Neural cell (in vitro differentiated cells): ENCODE measurements at regions not wholly inside any gene's neighbourhood (a gene's known extent, or its start where the extent isn't known, plus 50 kb on each side); places are given as distances from the start of the nearest gene placed in this dataset.

Experiments
- H2AFZ ChIP-seq: fragments of 200-600, 300-800 bp; sonication (generic), shearing (Covaris generic); 2 replicates; pipeline ENCODE4 v1.6.0; 2014; ENCODE audit warnings: low read depth, mild to moderate bottlenecking, antibody characterized with exemption, low read length, moderate library complexity
- H3F3A ChIP-seq: fragments of 200-600 bp; shearing (Covaris generic); 2 replicates; pipeline ENCODE4 v1.6.1; 2016; ENCODE audit warnings: mild to moderate bottlenecking, moderate library complexity, mixed read lengths, antibody characterized with exemption, low read length; ENCODE audit not compliant: insufficient read depth, poor library complexity, severe bottlenecking
- H3K27ac ChIP-seq: fragments of 200-600, 300-800 bp; sonication (generic), shearing (Covaris generic); 2 replicates; pipeline ENCODE4 v1.5.1; 2014; ENCODE audit warnings: mild to moderate bottlenecking, low read length, moderate library complexity
- H3K27me3 ChIP-seq: fragments of 300-800, 200-600 bp; sonication (generic), shearing (Covaris generic); 2 replicates; pipeline ENCODE4 v1.6.0; 2014; ENCODE audit warnings: mild to moderate bottlenecking, low read depth, low read length, moderate library complexity; ENCODE audit not compliant: insufficient read depth
- H3K36me3 ChIP-seq: fragments of 300-800, 200-600 bp; sonication (generic), shearing (Covaris generic); 2 replicates; pipeline ENCODE4 v1.5.1; 2014; ENCODE audit warnings: mild to moderate bottlenecking, antibody characterized with exemption, low read length, moderate library complexity; ENCODE audit not compliant: insufficient read depth
- H3K4me2 ChIP-seq: fragments of 300-800, 200-600 bp; sonication (generic), shearing (Covaris generic); 2 replicates; pipeline ENCODE4 v1.6.0; 2014; ENCODE audit warnings: mild to moderate bottlenecking, low read length
- H3K4me3 ChIP-seq: fragments of 300-800, 200-600 bp; sonication (generic), shearing (Covaris generic); 2 replicates; pipeline ENCODE4 v1.5.1; 2014; ENCODE audit warnings: mild to moderate bottlenecking, low read length, moderate library complexity
- H3K79me2 ChIP-seq: fragments of 200-600 bp; shearing (Covaris generic); replicated peaks from 2 replicates; pipeline ENCODE4 v1.6.0; 2014; ENCODE audit warnings: mild to moderate bottlenecking, low read length, moderate library complexity; ENCODE audit not compliant: insufficient read depth
- H3K9ac ChIP-seq: fragments of 300-800, 200-600 bp; sonication (generic), shearing (Covaris generic); 2 replicates; pipeline ENCODE4 v1.6.1; 2016; ENCODE audit warnings: mild to moderate bottlenecking, low read length, mixed read lengths
- H3K9me2 ChIP-seq: fragments of 200-600 bp; shearing (Covaris generic); 2 replicates; pipeline ENCODE4 v1.6.1; 2016; ENCODE audit warnings: mild to moderate bottlenecking, low read length, mixed read lengths; ENCODE audit not compliant: insufficient read depth
- H3K9me3 ChIP-seq: fragments of 200-600, 300-800 bp; sonication (generic), shearing (Covaris generic); 2 replicates; pipeline ENCODE4 v1.6.1; 2016; ENCODE audit warnings: mild to moderate bottlenecking, mixed run types, low read length, moderate library complexity, mixed read lengths
- H4K20me1 ChIP-seq: fragments of 200-600 bp; shearing (Covaris generic); 2 replicates; pipeline ENCODE4 v1.6.1; 2016; ENCODE audit warnings: mild to moderate bottlenecking, mixed run types; ENCODE audit not compliant: insufficient read depth
- EP300 ChIP-seq: fragments of 450-650 bp; conservative IDR thresholded peaks from 2 replicates; pipeline ENCODE4 v1.6.1; 2014; ENCODE audit warnings: antibody characterized with exemption, mild to moderate bottlenecking, moderate library complexity; ENCODE audit not compliant: poor library complexity, severe bottlenecking
- EZH2 ChIP-seq: fragments of 200-600, 300-800 bp; shearing (Covaris generic), sonication (generic); IDR thresholded peaks from 2 replicates; pipeline ENCODE4 v1.6.1; 2014; ENCODE audit warnings: antibody characterized with exemption, low read length, borderline replicate concordance, mild to moderate bottlenecking; ENCODE audit not compliant: insufficient read depth, poor library complexity, severe bottlenecking
- MXI1 ChIP-seq: fragments of 450-650 bp; conservative IDR thresholded peaks from 2 replicates; pipeline ENCODE4 v1.6.1; 2014; ENCODE audit warnings: antibody characterized with exemption, mild to moderate bottlenecking; ENCODE audit not compliant: poor library complexity, severe bottlenecking
- POLR2AphosphoS5 ChIP-seq: IDR thresholded peaks from 2 replicates; pipeline ENCODE4 v1.6.1; 2012
- RAD21 ChIP-seq: fragments of 450-650 bp; conservative IDR thresholded peaks from 2 replicates; pipeline ENCODE4 v1.6.1; 2014; ENCODE audit warnings: antibody characterized with exemption, mild to moderate bottlenecking, moderate library complexity
- REST ChIP-seq: IDR thresholded peaks from 2 replicates; pipeline ENCODE4 v1.6.1; 2012; ENCODE audit warnings: borderline replicate concordance
- SMC3 ChIP-seq: fragments of 450-650 bp; conservative IDR thresholded peaks from 2 replicates; pipeline ENCODE4 v1.6.1; 2014; ENCODE audit warnings: antibody characterized with exemption, mild to moderate bottlenecking, moderate library complexity; ENCODE audit not compliant: poor library complexity
- TAF1 ChIP-seq: IDR thresholded peaks from 2 replicates; pipeline ENCODE4 v1.6.1; 2012; ENCODE audit warnings: low read depth
- TF ChIP-seq, protein P1 (sequence below): fragments of 450-650 bp; IDR thresholded peaks from 2 replicates; pipeline ENCODE4 v1.5.1; 2014; ENCODE audit warnings: antibody characterized with exemption, mild to moderate bottlenecking, moderate library complexity; ENCODE audit not compliant: poor library complexity, severe bottlenecking

GRCh38 chr4:29009908-29010307, 1710.3 kb upstream of the PCDH7 start:
- no peaks in the 10 kb centered on the region for H3F3A ChIP-seq
- no peak overlapping the region for H3K27ac ChIP-seq
- no peaks in the 10 kb centered on the region for H3K9me3 ChIP-seq
- H4K20me1 ChIP-seq, result no peaks in the 10 kb centered on the region
- no peak overlapping the region for H3K4me2 ChIP-seq
- no peaks in the 10 kb centered on the region for H3K27me3 ChIP-seq
- H3K79me2 ChIP-seq, result no peaks in the 10 kb centered on the region
- no peak overlapping the region for H3K9ac ChIP-seq
- H2AFZ ChIP-seq, result no peak overlapping the region
- TF ChIP-seq EZH2 (no peak), POLR2AphosphoS5 (no peak), REST (no peak), MXI1 (no peak), TAF1 (no peak), EP300 (no peak), RAD21 (no peak), SMC3 (no peak)
- TF ChIP-seq, protein P1, sequence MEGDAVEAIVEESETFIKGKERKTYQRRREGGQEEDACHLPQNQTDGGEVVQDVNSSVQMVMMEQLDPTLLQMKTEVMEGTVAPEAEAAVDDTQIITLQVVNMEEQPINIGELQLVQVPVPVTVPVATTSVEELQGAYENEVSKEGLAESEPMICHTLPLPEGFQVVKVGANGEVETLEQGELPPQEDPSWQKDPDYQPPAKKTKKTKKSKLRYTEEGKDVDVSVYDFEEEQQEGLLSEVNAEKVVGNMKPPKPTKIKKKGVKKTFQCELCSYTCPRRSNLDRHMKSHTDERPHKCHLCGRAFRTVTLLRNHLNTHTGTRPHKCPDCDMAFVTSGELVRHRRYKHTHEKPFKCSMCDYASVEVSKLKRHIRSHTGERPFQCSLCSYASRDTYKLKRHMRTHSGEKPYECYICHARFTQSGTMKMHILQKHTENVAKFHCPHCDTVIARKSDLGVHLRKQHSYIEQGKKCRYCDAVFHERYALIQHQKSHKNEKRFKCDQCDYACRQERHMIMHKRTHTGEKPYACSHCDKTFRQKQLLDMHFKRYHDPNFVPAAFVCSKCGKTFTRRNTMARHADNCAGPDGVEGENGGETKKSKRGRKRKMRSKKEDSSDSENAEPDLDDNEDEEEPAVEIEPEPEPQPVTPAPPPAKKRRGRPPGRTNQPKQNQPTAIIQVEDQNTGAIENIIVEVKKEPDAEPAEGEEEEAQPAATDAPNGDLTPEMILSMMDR, result no peak
- H3K9me2 ChIP-seq, result no peaks in the 10 kb centered on the region
- H3K36me3 ChIP-seq, result no peaks in the 10 kb centered on the region
- no peak overlapping the region for H3K4me3 ChIP-seq

DNA sequence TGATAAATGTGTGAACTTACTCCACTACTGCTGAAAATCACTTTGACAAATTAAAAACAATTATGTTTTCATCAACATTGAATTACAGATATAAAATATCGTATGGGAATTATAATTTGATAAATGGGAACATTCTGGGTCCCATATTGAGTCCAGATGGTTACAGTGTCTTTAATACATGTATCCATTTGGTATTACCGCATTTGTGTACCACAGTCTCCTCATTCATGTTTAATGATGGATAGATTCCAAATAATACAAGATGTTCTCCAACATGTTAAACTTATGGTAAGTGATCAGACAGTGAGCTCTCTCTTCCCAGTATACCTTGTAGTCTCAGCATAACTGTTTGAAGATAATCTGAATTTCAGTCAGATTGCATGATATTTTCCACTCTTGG, 1706.8 kb upstream of the PCDH7 start:
- no peaks in the 10 kb centered on the region for H3K36me3 ChIP-seq
- no peaks in the 10 kb centered on the region for H3F3A ChIP-seq
- TF ChIP-seq MXI1 (no peak), REST (no peak), POLR2AphosphoS5 (no peak), SMC3 (no peak), RAD21 (no peak), TAF1 (no peak)
- TF ChIP-seq, protein P1, result no peak
- H3K4me3 ChIP-seq, result no peak overlapping the region
- no peak overlapping the region for H3K27ac ChIP-seq
- no peaks in the 10 kb centered on the region for H3K9me3 ChIP-seq
- no peak overlapping the region for H2AFZ ChIP-seq
- H4K20me1 ChIP-seq, result no peaks in the 10 kb centered on the region
- H3K79me2 ChIP-seq, result no peaks in the 10 kb centered on the region
- H3K9me2 ChIP-seq, result no peaks in the 10 kb centered on the region
- no peak overlapping the region for H3K9ac ChIP-seq
- no peaks in the 10 kb centered on the region for H3K27me3 ChIP-seq
- H3K4me2 ChIP-seq, result no peak overlapping the region
